Coronary artery (tissue), 2 donors: ENCODE measurements at regions not wholly inside any gene's neighbourhood (a gene's known extent, or its start where the extent isn't known, plus 50 kb on each side); places are given as distances from the start of the nearest gene placed in this dataset.

Experiments used
- DNase-seq: peaks from one replicate; pipeline ENCODE4 v3.0.0-alpha.2; 2017; ENCODE audit warnings: low spot score
- H3K27ac ChIP-seq, 2 donors: fragments of 200-600 bp; sonication (generic); one replicate each; pipeline ENCODE4 v1.5.1; 2016 to 2019
- H3K4me3 ChIP-seq: fragments of 200-600 bp; sonication (generic); 2 replicates; pipeline ENCODE4 v1.5.1; 2016; ENCODE audit warnings: mild to moderate bottlenecking, moderate library complexity
- TF ChIP-seq, protein P1 (sequence below): fragments of 200-600 bp; sonication (generic); IDR thresholded peaks from one replicate; pipeline ENCODE4 v1.5.1; 2019; ENCODE audit warnings: antibody characterized with exemption

DNA sequence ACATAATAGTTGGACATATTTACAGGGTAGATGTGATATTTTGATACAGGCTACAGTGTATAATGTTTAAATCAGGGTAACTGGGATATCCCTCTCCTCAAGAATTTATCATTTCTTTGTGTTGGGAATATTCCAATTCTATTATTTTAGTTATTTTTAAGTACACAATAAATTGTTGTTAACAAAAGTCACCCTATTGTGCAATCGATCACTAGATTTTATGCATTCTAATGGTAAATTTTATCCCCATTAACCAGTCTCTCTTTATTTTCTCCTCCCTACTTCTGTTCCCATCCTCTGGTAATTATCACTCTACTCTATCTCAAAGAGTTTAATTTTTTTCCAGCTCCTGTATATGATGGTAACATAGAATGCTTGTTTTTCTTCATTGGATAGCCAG is 1631.9 kb upstream of the PABPC4L start:
- TF ChIP-seq, protein P1, sequence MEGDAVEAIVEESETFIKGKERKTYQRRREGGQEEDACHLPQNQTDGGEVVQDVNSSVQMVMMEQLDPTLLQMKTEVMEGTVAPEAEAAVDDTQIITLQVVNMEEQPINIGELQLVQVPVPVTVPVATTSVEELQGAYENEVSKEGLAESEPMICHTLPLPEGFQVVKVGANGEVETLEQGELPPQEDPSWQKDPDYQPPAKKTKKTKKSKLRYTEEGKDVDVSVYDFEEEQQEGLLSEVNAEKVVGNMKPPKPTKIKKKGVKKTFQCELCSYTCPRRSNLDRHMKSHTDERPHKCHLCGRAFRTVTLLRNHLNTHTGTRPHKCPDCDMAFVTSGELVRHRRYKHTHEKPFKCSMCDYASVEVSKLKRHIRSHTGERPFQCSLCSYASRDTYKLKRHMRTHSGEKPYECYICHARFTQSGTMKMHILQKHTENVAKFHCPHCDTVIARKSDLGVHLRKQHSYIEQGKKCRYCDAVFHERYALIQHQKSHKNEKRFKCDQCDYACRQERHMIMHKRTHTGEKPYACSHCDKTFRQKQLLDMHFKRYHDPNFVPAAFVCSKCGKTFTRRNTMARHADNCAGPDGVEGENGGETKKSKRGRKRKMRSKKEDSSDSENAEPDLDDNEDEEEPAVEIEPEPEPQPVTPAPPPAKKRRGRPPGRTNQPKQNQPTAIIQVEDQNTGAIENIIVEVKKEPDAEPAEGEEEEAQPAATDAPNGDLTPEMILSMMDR, result no peak
- no peak for DNase-seq
- Histone ChIP-seq H3K4me3 (no peak overlapping the region), H3K27ac (no peak overlapping the region)

DNA sequence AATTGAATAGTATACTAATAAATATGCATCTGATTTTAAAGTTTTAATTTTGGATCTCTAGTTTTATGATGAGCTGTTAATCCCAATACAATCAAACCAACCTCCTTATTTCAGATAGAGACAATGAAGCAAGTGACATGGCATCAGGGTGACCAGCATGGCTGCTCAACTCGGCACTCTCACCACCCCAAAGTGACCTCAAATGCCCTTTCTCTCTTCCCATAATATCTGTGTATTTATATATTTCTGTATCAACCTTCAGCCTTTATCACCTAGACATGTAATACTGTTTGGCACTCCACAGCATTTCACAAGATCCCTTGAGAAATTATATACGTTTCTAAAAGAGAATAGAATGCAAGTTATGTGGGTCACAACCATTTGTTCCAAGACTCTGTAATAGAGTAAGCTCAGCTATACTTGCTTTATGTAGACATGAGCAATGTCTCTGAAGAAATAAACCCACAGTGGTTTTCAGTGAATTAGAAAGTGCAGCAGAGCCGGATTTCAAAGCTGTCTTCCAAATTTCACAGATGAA is 1623.2 kb upstream of the PABPC4L start:
- Histone ChIP-seq H3K4me3 (no peak overlapping the region), H3K27ac (no peak overlapping the region)
- DNase-seq, result no peak
- TF ChIP-seq, protein P1, result no peak

DNA sequence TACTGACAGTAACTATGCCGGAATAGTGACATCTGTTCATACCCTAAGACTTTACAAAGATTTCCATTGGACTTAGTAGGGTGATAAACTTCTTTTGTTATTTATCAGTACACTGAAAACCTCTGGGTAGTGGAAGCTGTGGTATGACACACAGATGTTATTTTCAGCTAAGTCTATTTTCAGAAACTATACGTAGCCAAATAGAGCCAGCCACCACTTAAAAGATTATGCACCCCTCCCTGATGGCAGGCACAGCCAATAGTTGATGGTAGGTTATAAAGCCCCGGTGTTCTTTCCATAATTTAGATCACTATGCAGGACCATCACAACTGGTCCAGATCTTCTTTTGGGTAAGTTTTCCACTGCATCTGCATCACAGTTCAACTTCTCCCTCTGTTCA is 1603.2 kb upstream of the PABPC4L start:
- no peak overlapping the region for H3K4me3 ChIP-seq
- H3K27ac ChIP-seq, result no peak overlapping the region
- DNase-seq, result no peak
- TF ChIP-seq, protein P1, result no peak

DNA sequence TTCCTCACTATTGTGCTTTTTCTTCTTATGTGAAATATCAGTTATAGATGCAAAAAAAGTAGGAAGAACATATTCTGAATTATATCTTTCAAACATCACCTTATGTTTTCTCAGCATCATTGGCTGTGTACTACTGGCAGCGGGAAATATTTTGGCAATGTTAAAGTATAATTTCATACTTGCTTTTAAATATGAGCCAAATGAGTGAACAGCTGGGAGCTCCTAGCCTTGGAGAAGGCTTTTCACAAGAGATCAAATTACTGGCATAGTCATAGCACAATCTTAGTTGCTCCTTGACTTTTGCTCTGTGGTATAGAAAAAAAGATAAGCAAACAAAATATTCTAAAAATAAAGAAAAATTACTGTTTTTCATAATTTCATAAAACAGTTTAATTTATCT is 1575.8 kb upstream of the PABPC4L start:
- H3K4me3 ChIP-seq, result no peak overlapping the region
- no peak for DNase-seq
- no peak overlapping the region for H3K27ac ChIP-seq
- TF ChIP-seq, protein P1, result no peak

DNA sequence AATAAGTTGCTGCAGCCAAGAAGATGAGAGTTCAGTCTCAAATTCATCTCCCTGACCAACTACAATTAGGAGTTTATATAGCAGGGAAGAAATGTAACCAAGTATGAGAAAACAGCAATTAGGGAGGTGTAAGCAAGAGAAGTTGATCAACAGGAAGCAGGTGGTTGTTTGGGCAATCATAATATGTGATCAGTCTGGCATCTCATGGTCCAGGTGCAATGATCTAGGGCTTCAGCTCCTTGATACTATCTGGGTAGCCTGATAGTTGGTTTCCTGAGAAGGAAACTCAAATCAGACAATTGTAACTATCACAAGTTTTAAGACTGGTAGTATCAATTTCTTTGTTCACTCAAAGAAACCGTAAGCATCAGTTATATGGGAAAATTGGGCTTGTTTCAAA is 1574.3 kb upstream of the PABPC4L start:
- DNase-seq, result no peak
- no peak overlapping the region for H3K4me3 ChIP-seq
- TF ChIP-seq, protein P1, result no peak
- H3K27ac ChIP-seq, result no peak overlapping the region

DNA sequence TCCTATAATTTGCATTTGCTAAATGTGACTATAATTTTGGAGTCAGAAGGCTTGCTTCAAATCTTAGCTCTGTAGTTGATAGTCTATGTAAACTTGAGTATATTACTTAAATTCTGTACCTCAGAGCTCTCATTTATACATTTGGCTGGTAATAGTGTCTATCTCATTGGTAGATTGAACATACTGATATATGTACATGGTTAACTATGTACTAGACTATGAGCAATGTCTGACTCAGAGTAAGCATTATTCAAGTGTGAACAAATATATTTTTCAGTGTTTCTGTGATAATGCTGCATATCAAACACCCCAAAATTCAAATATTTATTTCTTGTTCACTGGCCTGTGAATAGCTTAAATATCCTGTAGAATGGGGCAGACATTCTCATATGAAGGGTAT is 1568.9 kb upstream of the PABPC4L start:
- Histone ChIP-seq H3K4me3 (no peak overlapping the region), H3K27ac (no peak overlapping the region)
- no peak for DNase-seq
- TF ChIP-seq, protein P1, result no peak

DNA sequence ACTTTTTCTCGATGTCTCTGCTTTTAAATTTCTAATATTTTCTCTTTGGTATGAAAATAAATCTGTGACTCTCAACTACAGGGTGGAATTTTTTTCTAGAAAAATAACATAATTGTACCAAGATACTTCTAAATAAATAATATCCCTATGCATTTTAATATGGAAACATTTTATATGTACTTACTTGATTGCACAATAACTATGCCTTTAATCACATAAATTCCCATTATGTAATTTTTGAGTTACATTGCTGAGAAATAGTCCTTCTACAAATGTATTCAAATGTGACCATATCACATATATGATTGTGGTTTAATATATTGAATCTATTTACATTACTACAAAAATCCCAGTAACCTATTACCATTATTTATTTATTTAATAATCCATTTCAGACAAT is 1543.3 kb upstream of the PABPC4L start:
- no peak for DNase-seq
- TF ChIP-seq, protein P1, result no peak
- H3K27ac ChIP-seq, result no peak overlapping the region

More for the DNA sequence above, 1543.3 kb upstream of the PABPC4L start:
- no peak overlapping the region for H3K4me3 ChIP-seq
